Lower leg skin (tissue), 4 donors: ENCODE measurements at regions not wholly inside any gene's neighbourhood (a gene's known extent, or its start where the extent isn't known, plus 50 kb on each side); places are given as distances from the start of the nearest gene placed in this dataset.

Experiments
- DNase-seq, 2 donors: peaks; one replicate each; pipeline ENCODE4 v3.0.0-alpha.2; 2019; ENCODE audit warnings: low spot score in 2 of 2
- H3K4me3 ChIP-seq: fragments of 200-600 bp; sonication (generic); 2 replicates; pipeline ENCODE4 v1.5.1; 2017; ENCODE audit warnings: mild to moderate bottlenecking, low read depth; ENCODE audit not compliant: poor library complexity, severe bottlenecking
- POLR2A ChIP-seq, 2 donors: fragments of 450-650 bp; IDR thresholded peaks; one replicate each; pipeline ENCODE4 v1.6.1; 2016 to 2017; ENCODE audit warnings: antibody characterized with exemption in 2 of 2, mild to moderate bottlenecking in 1 of 2, moderate library complexity in 1 of 2
- WGBS, 2 donors: methylation state at CpG; one replicate each; pipeline ENCODE4 v1.1.5; 2018; 5-methylcytosine and 5-hydroxymethylcytosine counted together
- intact Hi-C: fragments of 100-400 bp; cut with DNase I; formaldehyde crosslinking; loops from one replicate; pipeline ENCODE4 v1.15.0; 2023; ENCODE audit warnings: low total_unique reads
- TF ChIP-seq, protein P1 (sequence below), 3 donors: fragments of 450-650 bp; IDR thresholded peaks; one replicate each; pipeline ENCODE4 v1.5.1; 2016; ENCODE audit warnings: antibody characterized with exemption in 3 of 3, mild to moderate bottlenecking in 3 of 3, moderate library complexity in 2 of 3

DNA sequence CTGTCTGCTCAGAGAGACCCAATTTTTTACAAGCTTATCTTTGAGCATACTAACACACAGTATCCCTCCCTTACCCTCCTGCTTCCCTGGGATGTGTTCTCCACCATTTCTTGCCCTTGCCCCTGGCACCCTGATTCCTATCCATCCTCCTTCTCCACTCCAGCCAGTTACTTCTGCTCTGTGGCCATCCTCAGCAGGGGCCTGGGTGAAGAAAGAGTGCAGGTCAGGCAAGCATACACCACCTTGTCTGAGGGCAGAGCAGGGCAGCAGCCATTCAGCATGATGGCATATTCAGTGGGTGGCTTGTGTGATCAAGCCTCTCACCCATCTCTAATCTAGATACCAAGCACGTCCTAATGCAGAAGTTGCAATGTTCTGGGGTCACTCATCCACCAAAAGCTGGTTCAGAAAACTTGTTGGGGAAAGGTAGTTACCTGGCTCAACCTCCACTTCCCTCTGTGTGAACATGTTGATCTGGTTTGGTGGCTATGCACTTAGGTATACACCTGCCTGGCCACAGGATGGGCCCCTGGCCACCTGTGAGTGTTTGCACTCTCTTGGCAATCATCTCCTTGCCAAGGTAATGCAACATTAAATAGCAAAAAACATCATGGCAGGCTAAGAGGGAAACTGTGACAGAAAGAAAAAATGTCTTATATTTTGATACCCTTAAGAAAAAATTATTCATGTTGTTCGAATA, 900.3 kb upstream of the MIR17HG start:
- TF ChIP-seq POLR2A (IDR thresholded peaks at IDR 0.05): no peak
- TF ChIP-seq, protein P1, sequence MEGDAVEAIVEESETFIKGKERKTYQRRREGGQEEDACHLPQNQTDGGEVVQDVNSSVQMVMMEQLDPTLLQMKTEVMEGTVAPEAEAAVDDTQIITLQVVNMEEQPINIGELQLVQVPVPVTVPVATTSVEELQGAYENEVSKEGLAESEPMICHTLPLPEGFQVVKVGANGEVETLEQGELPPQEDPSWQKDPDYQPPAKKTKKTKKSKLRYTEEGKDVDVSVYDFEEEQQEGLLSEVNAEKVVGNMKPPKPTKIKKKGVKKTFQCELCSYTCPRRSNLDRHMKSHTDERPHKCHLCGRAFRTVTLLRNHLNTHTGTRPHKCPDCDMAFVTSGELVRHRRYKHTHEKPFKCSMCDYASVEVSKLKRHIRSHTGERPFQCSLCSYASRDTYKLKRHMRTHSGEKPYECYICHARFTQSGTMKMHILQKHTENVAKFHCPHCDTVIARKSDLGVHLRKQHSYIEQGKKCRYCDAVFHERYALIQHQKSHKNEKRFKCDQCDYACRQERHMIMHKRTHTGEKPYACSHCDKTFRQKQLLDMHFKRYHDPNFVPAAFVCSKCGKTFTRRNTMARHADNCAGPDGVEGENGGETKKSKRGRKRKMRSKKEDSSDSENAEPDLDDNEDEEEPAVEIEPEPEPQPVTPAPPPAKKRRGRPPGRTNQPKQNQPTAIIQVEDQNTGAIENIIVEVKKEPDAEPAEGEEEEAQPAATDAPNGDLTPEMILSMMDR (IDR thresholded peaks at IDR 0.05): no peak
- H3K4me3 ChIP-seq: no peak overlapping the region
- WGBS, 2 donors: 85 to 86% methylated on average over 2 of the region's 2 CpGs
- intact Hi-C loops: no loop called here
- DNase-seq: no peak

DNA sequence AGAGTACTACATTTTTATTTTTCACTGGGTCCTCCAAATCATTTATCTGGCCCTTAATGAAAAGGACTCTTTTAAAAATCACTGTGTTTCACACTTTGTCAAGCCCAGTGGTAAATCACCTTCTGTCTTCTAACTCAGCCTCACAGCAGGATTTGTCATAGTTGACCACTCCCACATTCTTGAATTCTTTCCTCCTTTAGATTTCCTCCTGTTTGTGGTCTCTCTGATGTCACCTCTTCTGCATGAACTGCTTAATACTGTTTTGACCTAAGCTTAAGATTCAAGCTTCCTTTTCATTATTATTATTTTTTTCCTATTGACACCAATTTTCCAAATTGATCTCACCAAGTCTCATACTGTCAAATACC, 899.8 kb upstream of the MIR17HG start:
- intact Hi-C loops: no loop called here
- DNase-seq: no peak
- no peak overlapping the region for H3K4me3 ChIP-seq
- TF ChIP-seq, protein P1 (IDR thresholded peaks at IDR 0.05): no peak
- TF ChIP-seq POLR2A (IDR thresholded peaks at IDR 0.05): no peak

DNA sequence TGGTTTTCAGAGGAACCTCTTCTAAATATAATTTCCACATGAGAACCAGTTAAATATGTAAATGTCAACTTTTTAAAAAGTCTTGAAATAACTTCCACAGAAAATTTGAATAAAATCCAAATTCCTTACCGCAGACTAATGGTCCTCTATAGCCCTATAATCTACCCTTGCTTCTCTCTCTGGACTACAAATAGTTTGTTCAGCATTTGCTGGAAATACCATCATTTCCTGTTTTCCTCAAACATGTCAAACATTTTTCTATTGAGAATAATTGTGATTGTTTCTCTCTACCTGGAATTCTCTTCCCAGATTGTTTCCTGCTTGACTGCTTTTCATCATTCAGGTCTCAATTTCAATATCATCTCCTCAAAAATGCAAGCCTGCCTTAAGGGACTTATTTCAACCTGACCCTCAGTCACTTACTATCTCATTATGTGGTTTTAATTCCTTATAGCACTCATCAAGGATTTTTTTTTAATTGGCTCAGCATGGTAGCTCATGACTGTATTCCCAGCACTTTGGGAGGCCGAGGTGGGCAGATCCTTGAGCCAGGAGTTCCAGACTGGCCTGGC, 898.9 kb upstream of the MIR17HG start:
- TF ChIP-seq, protein P1 (IDR thresholded peaks at IDR 0.05): no peak
- no peak for DNase-seq
- intact Hi-C loops: no loop called here
- no peak overlapping the region for H3K4me3 ChIP-seq
- WGBS, 2 donors: 72 to 73% methylated on average over 2 of the region's 2 CpGs

DNA sequence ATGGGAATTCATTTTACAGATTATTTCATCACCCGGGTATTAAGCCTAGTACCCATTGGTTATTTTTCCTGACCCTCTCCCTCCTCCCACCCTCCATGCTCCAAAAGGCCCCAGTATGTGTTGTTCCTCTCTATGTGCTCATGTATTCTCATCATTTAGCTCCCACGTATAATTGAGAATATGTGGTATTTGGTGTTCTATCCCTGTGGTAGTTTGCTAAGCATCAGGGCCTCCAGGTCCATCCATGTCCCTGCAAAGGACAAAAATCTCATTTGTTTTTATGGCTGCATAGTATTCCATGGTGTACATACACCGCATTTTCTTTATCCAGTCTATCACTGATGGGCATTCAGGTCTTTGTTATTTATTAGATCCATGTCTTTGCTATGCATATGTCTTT, 894.1 kb upstream of the MIR17HG start:
- intact Hi-C loops: no loop called here
- no peak overlapping the region for H3K4me3 ChIP-seq
- WGBS, 2 donors: 91 to 96% methylated on average over 3 of the region's 3 CpGs
- DNase-seq: no peak
- TF ChIP-seq POLR2A (IDR thresholded peaks at IDR 0.05): no peak
- TF ChIP-seq, protein P1 (IDR thresholded peaks at IDR 0.05): no peak

DNA sequence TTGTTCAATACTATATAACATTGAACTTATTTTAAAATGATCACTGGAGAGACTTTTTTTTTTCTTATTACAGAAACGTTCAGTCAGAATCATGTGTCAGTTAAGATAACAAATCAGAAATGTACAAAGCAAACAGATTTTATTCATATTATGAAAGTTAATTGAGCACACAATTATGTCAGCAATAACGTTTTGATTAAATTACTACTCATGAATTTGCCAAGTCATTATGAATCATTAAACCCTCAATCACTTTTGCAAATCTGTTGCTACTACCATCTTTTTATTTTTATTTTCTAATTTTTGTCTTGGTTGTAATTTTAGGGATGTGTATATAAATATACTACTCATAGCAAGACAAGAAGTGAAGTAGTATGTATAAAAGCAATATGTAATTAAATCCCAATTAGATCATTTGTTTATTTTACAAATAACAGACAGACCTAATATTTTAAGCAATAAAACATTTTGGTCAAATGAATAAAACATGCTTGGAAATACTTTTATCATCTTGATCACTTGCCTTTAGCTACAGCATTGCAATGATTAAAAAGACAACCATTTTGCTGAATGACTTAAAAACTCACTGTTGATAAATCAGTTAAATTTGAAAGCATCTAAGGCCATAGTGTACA, 893.4 kb upstream of the MIR17HG start:
- no peak for DNase-seq
- TF ChIP-seq, protein P1 (IDR thresholded peaks at IDR 0.05): no peak
- no peak for TF ChIP-seq POLR2A (IDR thresholded peaks at IDR 0.05)
- 13 to 20% methylated on average over 2 of the region's 2 CpGs for WGBS, 2 donors
- intact Hi-C loops: no loop called here
- no peak overlapping the region for H3K4me3 ChIP-seq
